ENCODE measurements at regions not wholly inside any gene's neighbourhood (a gene's known extent, or its start where the extent isn't known, plus 50 kb on each side); places are given as distances from the start of the nearest gene placed in this dataset.
A peak's percentile ranks its signal among the peaks of the same experiment; 100 is the strongest.
"Not testable (repeated sequence)": the region's sequence is repeated elsewhere in the genome, so short reads cannot be mapped to it uniquely, and the experiment has no call there.

- peak; percentile 56 for DNase-seq (ENCODE audit: low read depth)
These were observed 266.9 kb downstream of the KTN1 start for GRCh38 chr14:55846826-55847446.

GRCh38 chr14:55847766-55848165 is 267.8 kb downstream of the KTN1 start:
- DNase-seq (ENCODE audit: low read depth): no peak

GRCh38 chr14:55848964-55849363 is 269.0 kb downstream of the KTN1 start:
- DNase-seq (ENCODE audit: low read depth): no peak

GRCh38 chr14:55849833-55850232 is 268.4 kb upstream of the PELI2 start:
- no peak for DNase-seq (ENCODE audit: low read depth)

- DNase-seq (ENCODE audit: low read depth): no peak
These were observed 267.4 kb upstream of the PELI2 start for GRCh38 chr14:55850825-55851241.

- DNase-seq (ENCODE audit: low read depth): no peak
These were observed 266.9 kb upstream of the PELI2 start for GRCh38 chr14:55851301-55851700.

GRCh38 chr14:55851961-55852360 is 266.2 kb upstream of the PELI2 start:
- DNase-seq (ENCODE audit: low read depth): no peak

- DNase-seq (ENCODE audit: low read depth): no peak
These were observed 262.5 kb upstream of the PELI2 start for GRCh38 chr14:55855751-55856150.

GRCh38 chr14:55858604-55859003 is 259.6 kb upstream of the PELI2 start:
- no peak for DNase-seq (ENCODE audit: low read depth)

GRCh38 chr14:55861561-55861960 is 256.6 kb upstream of the PELI2 start:
- not testable (repeated sequence) for DNase-seq (ENCODE audit: low read depth)

- no peak for DNase-seq (ENCODE audit: low read depth)
These were observed 253.1 kb upstream of the PELI2 start for GRCh38 chr14:55864890-55865655.

- no peak for DNase-seq (ENCODE audit: low read depth)
These were observed 250.9 kb upstream of the PELI2 start for GRCh38 chr14:55867311-55867710.

- DNase-seq (ENCODE audit: low read depth): no peak
These were observed 250.5 kb upstream of the PELI2 start for GRCh38 chr14:55867719-55868118.

- DNase-seq (ENCODE audit: low read depth): no peak
These were observed 248.7 kb upstream of the PELI2 start for GRCh38 chr14:55869397-55870049.

GRCh38 chr14:55873169-55873568 is 245.0 kb upstream of the PELI2 start:
- no peak for DNase-seq (ENCODE audit: low read depth)

GRCh38 chr14:55874785-55875184 is 243.4 kb upstream of the PELI2 start:
- no peak for DNase-seq (ENCODE audit: low read depth)

- DNase-seq (ENCODE audit: low read depth): no peak
These were observed 240.3 kb upstream of the PELI2 start for GRCh38 chr14:55877942-55878341.

- no peak for DNase-seq (ENCODE audit: low read depth)
These were observed 236.5 kb upstream of the PELI2 start for GRCh38 chr14:55881577-55882241.

- DNase-seq (ENCODE audit: low read depth): peak; percentile 11
These were observed 233.4 kb upstream of the PELI2 start for GRCh38 chr14:55884819-55885218.

GRCh38 chr14:55889124-55889523 is 229.1 kb upstream of the PELI2 start:
- no peak for DNase-seq (ENCODE audit: low read depth)

GRCh38 chr14:55891692-55892091 is 226.5 kb upstream of the PELI2 start:
- no peak for DNase-seq (ENCODE audit: low read depth)

- DNase-seq (ENCODE audit: low read depth): no peak
These were observed 225.3 kb upstream of the PELI2 start for GRCh38 chr14:55892906-55893305.

- DNase-seq (ENCODE audit: low read depth): no peak
These were observed 224.5 kb upstream of the PELI2 start for GRCh38 chr14:55893705-55894104.

Data from GM04503 (cell line).